ENCODE measurements at regions not wholly inside any gene's neighbourhood (a gene's known extent, or its start where the extent isn't known, plus 50 kb on each side); places are given as distances from the start of the nearest gene placed in this dataset.

GRCh38 chr6:169989594-169989993 is 238.2 kb downstream of the ERMARD start:
- no peak for FAIRE-seq

- no peak for FAIRE-seq
These were observed 237.5 kb downstream of the ERMARD start for GRCh38 chr6:169988769-169989550.

- FAIRE-seq, result no peak
These were observed 235.6 kb downstream of the ERMARD start for GRCh38 chr6:169986848-169987498.

GRCh38 chr6:169986171-169986847 is 234.9 kb downstream of the ERMARD start:
- FAIRE-seq, result no peak

GRCh38 chr6:169985121-169986015 is 233.9 kb downstream of the ERMARD start:
- no peak for FAIRE-seq

GRCh38 chr6:169984181-169985120 is 233.0 kb downstream of the ERMARD start:
- FAIRE-seq, result no peak

- FAIRE-seq, result no peak
These were observed 232.2 kb downstream of the ERMARD start for GRCh38 chr6:169983651-169984050.

GRCh38 chr6:169982461-169983386 is 231.3 kb downstream of the ERMARD start:
- FAIRE-seq, result no peak

GRCh38 chr6:169981969-169982368 is 230.5 kb downstream of the ERMARD start:
- no peak for FAIRE-seq

GRCh38 chr6:169981568-169981967 is 230.1 kb downstream of the ERMARD start:
- FAIRE-seq, result no peak

GRCh38 chr6:169980826-169981450 is 229.5 kb downstream of the ERMARD start:
- FAIRE-seq, result no peak

GRCh38 chr6:169979873-169980432 is 228.5 kb downstream of the ERMARD start:
- no peak for FAIRE-seq

- FAIRE-seq, result no peak
These were observed 227.3 kb downstream of the ERMARD start for GRCh38 chr6:169978615-169979161.

- FAIRE-seq, result no peak
These were observed 226.2 kb downstream of the ERMARD start for GRCh38 chr6:169977434-169978265.

GRCh38 chr6:169976301-169977081 is 225.1 kb downstream of the ERMARD start:
- no peak for FAIRE-seq

GRCh38 chr6:169975701-169976100 is 224.3 kb downstream of the ERMARD start:
- FAIRE-seq, result no peak

- no peak for FAIRE-seq
These were observed 223.9 kb downstream of the ERMARD start for GRCh38 chr6:169975286-169975685.

All from colon (tissue), 2 donors.